Activated naive CD8-positive, alpha-beta T cell treated with anti-CD3 and anti-CD28 coated beads, Interleukin-2, amount 10 ng/mL, durations not matched to agents 7 days and 5 days (primary cell): ENCODE measurements at regions not wholly inside any gene's neighbourhood (a gene's known extent, or its start where the extent isn't known, plus 50 kb on each side); places are given as distances from the start of the nearest gene placed in this dataset.

Source experiments
- ATAC-seq: fragments of 150-1000 bp; cut with Tn5 transposase; one replicate; pipeline ENCODE4 v1.10.0; 2021; ENCODE audit warnings: low read depth, moderate library complexity
- POLR2A ChIA-PET: fragments of 350-600 bp; sonication (Branson Sonifier 250); formaldehyde crosslinking; loops from one replicate; lab custom pipeline; 2021; ENCODE audit warnings: antibody characterized with exemption; lab: Charles Lee
- DNase-seq: peaks from one replicate; pipeline ENCODE4 v3.0.0; 2021
- H3K27ac Mint-ChIP-seq: one replicate; pipeline ENCODE4 v1.8.0; 2022; ENCODE audit warnings: mild to moderate bottlenecking, mixed read lengths
- H3K27me3 Mint-ChIP-seq: one replicate; pipeline ENCODE4 v1.8.0; 2022; ENCODE audit warnings: mild to moderate bottlenecking, moderate library complexity, mixed read lengths
- H3K36me3 Mint-ChIP-seq: one replicate; pipeline ENCODE4 v1.8.0; 2021; ENCODE audit warnings: mild to moderate bottlenecking, mixed read lengths
- H3K4me1 Mint-ChIP-seq: one replicate; pipeline ENCODE4 v1.8.0; 2021; ENCODE audit warnings: mixed read lengths
- H3K4me3 Mint-ChIP-seq: one replicate; pipeline ENCODE4 v1.8.0; 2022; ENCODE audit warnings: mild to moderate bottlenecking, moderate library complexity, mixed read lengths
- H3K9me3 Mint-ChIP-seq: one replicate; pipeline ENCODE4 v1.8.0; 2021; ENCODE audit warnings: mixed read lengths

GRCh38 chr1:29399465-29399864, 163.1 kb downstream of the PTPRU start:
- DNase-seq: no peak
- H3K36me3 Mint-ChIP-seq: no peaks in the 10 kb centered on the region
- POLR2A ChIA-PET: no interaction called here
- no peak overlapping the region for H3K4me3 Mint-ChIP-seq
- H3K27me3 Mint-ChIP-seq: peaks cover 6% of the 10 kb centered on the region
- no peaks in the 10 kb centered on the region for H3K4me1 Mint-ChIP-seq
- H3K9me3 Mint-ChIP-seq: no peaks in the 10 kb centered on the region
- ATAC-seq: no peak
- H3K27ac Mint-ChIP-seq: no peak overlapping the region

- no peaks in the 10 kb centered on the region for H3K36me3 Mint-ChIP-seq
- POLR2A ChIA-PET: no interaction called here
- H3K27me3 Mint-ChIP-seq: peaks cover 6% of the 10 kb centered on the region
- H3K27ac Mint-ChIP-seq: no peak overlapping the region
- no peak for ATAC-seq
- H3K4me3 Mint-ChIP-seq: no peak overlapping the region
- H3K9me3 Mint-ChIP-seq: no peaks in the 10 kb centered on the region
- no peak for DNase-seq
- no peaks in the 10 kb centered on the region for H3K4me1 Mint-ChIP-seq
Measured at GRCh38 chr1:29398431-29398830, 162.1 kb downstream of the PTPRU start.

DNA sequence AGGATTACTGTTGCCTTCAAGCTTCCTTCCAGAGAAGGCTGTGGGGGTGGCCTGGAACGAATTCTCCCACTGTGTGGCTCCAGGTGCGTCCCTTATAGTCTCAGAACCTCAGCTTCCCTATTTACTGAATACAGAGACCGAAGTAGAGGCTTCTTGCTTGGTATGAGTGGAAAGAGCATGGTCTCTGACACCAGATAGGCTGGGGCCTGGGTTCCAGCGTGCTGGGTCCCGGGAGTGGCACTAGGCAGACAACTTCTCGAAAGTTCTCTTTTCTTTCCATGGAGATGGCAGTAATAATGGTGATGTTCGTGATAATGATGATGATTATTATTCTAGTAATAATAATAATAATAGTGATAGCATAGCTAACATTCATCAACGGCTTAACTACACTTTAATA, 161.7 kb downstream of the PTPRU start:
- H3K27me3 Mint-ChIP-seq: peaks cover 7% of the 10 kb centered on the region
- POLR2A ChIA-PET: no interaction called here
- no peak overlapping the region for H3K4me3 Mint-ChIP-seq
- no peaks in the 10 kb centered on the region for H3K9me3 Mint-ChIP-seq
- ATAC-seq: no peak
- H3K36me3 Mint-ChIP-seq: no peaks in the 10 kb centered on the region
- H3K4me1 Mint-ChIP-seq: no peaks in the 10 kb centered on the region
- no peak for DNase-seq
- no peak overlapping the region for H3K27ac Mint-ChIP-seq

DNA sequence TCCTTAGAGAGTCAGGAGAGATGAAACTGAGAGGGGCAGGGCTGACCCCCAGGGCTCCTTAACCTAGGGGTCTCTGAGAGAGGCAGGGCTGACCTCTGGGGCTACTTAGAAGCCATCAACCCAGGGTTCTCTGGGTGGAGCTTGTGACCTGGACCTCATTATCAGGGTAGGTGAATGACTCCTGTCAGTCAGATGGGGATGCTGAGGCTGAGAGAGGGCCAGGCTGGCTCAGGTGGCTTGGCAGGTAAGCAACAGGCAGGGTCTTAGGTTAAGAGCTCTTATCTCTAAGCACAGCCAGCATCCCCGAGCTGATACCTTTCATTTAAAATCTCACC, 160.9 kb downstream of the PTPRU start:
- peaks cover 3% of the 10 kb centered on the region for H3K27me3 Mint-ChIP-seq
- H3K36me3 Mint-ChIP-seq: no peaks in the 10 kb centered on the region
- H3K4me3 Mint-ChIP-seq: no peak overlapping the region
- DNase-seq (no peak), ATAC-seq (no peak)
- H3K9me3 Mint-ChIP-seq: no peaks in the 10 kb centered on the region
- POLR2A ChIA-PET: no interaction called here
- no peak overlapping the region for H3K27ac Mint-ChIP-seq
- no peaks in the 10 kb centered on the region for H3K4me1 Mint-ChIP-seq

DNA sequence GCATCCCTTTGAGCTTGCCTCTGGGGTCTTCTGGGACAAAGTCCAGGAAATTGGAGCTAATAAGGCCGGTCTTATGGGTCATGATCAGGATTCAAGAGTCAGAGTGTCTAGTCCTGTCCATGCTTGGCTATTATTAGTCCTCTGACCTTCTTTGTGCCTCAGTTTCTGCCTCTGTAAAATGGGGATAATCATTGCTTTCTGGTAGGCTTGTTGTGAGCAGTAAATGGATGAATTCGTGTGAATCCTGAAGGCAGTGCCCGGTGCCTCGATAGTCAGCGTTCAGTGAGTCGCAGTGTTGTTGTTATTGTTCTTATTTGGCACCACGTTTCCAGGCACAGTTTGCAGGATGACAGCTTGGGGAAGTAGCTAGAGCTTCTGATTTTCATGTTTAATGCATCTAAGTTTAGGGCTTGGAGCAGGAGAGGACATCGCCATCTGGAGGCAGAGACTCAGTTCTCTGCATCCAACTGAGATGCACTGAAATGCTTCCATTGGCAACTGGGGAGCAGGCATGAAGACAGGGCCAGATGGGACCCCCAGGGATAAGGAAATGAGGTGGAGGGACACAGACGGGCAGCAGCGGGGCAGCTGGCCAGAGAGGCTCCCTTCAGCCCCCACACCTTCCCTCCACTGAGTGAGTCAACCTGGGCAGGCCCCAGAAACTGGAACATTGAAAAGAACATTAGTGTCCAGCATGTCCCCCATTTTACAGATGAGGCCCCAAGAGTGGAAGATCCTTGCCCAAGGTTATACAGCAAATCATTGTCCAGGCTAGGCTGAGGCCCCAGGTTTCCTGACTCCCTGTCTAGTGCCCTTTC, 160.3 kb downstream of the PTPRU start:
- H3K27ac Mint-ChIP-seq: no peak overlapping the region
- no peak for ATAC-seq
- POLR2A ChIA-PET: no interaction called here
- H3K4me1 Mint-ChIP-seq: no peaks in the 10 kb centered on the region
- H3K9me3 Mint-ChIP-seq: no peaks in the 10 kb centered on the region
- H3K27me3 Mint-ChIP-seq: peaks cover 3% of the 10 kb centered on the region
- no peak for DNase-seq
- no peak overlapping the region for H3K4me3 Mint-ChIP-seq
- H3K36me3 Mint-ChIP-seq: no peaks in the 10 kb centered on the region

DNA sequence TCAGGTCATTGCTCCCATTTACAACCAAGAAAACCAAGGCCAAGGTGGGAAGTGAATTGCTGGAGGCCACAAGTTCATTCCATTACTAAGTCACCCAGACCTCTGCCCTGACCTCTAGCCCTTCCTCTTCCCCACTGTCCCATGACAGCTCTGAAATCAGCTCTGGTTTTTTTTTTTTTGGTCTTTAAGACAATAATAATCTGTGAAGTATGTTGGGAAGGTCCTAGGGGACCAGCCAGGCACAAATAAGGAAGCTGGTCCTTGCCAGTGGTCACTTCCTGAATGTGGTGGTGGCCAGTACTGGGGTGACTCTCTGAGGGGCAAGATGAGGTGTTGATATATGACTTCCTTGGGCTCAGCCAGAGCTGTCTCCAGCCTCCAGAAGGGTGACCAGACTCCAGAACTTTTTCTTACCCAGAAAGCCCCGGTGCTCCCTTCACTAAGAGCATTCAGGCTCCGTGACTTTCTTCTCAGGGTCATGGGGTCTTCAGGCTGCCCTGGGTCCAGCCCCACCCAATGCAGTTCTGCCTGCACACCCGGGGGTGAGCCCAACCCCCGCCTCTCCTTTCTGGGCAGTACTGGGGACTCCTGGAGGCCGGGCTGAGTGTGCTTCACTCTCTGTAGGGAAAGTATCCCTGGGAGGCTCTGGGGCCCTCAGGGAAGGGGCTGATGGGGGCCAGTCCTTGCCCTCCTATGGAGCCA, 159.6 kb downstream of the PTPRU start:
- H3K36me3 Mint-ChIP-seq: no peaks in the 10 kb centered on the region
- POLR2A ChIA-PET: no interaction called here
- peaks cover 3% of the 10 kb centered on the region for H3K27me3 Mint-ChIP-seq

GRCh38 chr1:29394521-29395225, 158.4 kb downstream of the PTPRU start:
- Mint-ChIP-seq H3K4me3 (no peak overlapping the region), H3K27me3 (peaks cover 3% of the 10 kb centered on the region), H3K36me3 (no peaks in the 10 kb centered on the region), H3K9me3 (no peaks in the 10 kb centered on the region), H3K4me1 (no peaks in the 10 kb centered on the region), H3K27ac (no peak overlapping the region)
- no peak for DNase-seq
- ATAC-seq: no peak
- POLR2A ChIA-PET: no interaction called here

More for the DNA sequence above, 159.6 kb downstream of the PTPRU start:
- no peak for ATAC-seq
- no peak for DNase-seq
- Mint-ChIP-seq H3K4me3 (no peak overlapping the region), H3K9me3 (no peaks in the 10 kb centered on the region), H3K27ac (no peak overlapping the region), H3K4me1 (no peaks in the 10 kb centered on the region)

GRCh38 chr1:29393451-29393826, 157.1 kb downstream of the PTPRU start:
- no peak overlapping the region for H3K27ac Mint-ChIP-seq
- ATAC-seq (no peak), DNase-seq (no peak)
- no peak overlapping the region for H3K4me3 Mint-ChIP-seq
- POLR2A ChIA-PET: no interaction called here
- H3K9me3 Mint-ChIP-seq: no peaks in the 10 kb centered on the region
- no peaks in the 10 kb centered on the region for H3K4me1 Mint-ChIP-seq
- H3K27me3 Mint-ChIP-seq: peaks cover 3% of the 10 kb centered on the region
- H3K36me3 Mint-ChIP-seq: no peaks in the 10 kb centered on the region

- DNase-seq: no peak
- Mint-ChIP-seq H3K27ac (no peak overlapping the region), H3K4me1 (no peaks in the 10 kb centered on the region), H3K4me3 (no peak overlapping the region), H3K9me3 (no peaks in the 10 kb centered on the region), H3K36me3 (no peaks in the 10 kb centered on the region), H3K27me3 (peaks cover 7% of the 10 kb centered on the region)
- no peak for ATAC-seq
- POLR2A ChIA-PET: no interaction called here
Measured at GRCh38 chr1:29392486-29393450, 156.4 kb downstream of the PTPRU start.

DNA sequence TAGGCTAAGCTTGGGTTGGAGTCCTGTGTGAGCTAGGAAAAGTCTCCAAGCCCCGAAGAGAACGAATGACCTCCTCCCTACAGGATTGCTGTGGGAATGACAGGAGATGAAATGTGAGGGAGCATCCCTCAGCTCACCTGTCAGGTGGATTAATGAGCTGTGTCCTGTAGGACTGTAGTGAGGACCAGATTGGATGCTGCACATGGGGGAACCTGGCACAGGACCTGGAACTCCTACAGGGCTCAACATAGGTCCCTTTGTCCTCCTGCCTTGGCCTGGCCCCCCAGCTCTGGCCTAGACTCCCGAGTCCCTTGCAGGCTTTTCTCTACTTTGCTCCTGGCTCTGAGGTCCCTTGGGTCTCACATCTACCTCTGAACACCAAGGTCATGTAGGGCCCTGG, 155.7 kb downstream of the PTPRU start:
- DNase-seq: no peak
- ATAC-seq: no peak
- peaks cover 7% of the 10 kb centered on the region for H3K27me3 Mint-ChIP-seq

GRCh38 chr1:29391362-29391880, 155.1 kb downstream of the PTPRU start:
- H3K9me3 Mint-ChIP-seq: no peaks in the 10 kb centered on the region
- no peak for DNase-seq
- H3K27me3 Mint-ChIP-seq: peaks cover 7% of the 10 kb centered on the region
- H3K36me3 Mint-ChIP-seq: no peaks in the 10 kb centered on the region
- no peak for ATAC-seq
- H3K27ac Mint-ChIP-seq: no peak overlapping the region
- POLR2A ChIA-PET: no interaction called here
- no peaks in the 10 kb centered on the region for H3K4me1 Mint-ChIP-seq
- H3K4me3 Mint-ChIP-seq: no peak overlapping the region

More for the DNA sequence above, 155.7 kb downstream of the PTPRU start:
- Mint-ChIP-seq H3K36me3 (no peaks in the 10 kb centered on the region), H3K4me3 (no peak overlapping the region), H3K4me1 (no peaks in the 10 kb centered on the region), H3K27ac (no peak overlapping the region), H3K9me3 (no peaks in the 10 kb centered on the region)
- POLR2A ChIA-PET: no interaction called here

- Mint-ChIP-seq H3K27ac (no peak overlapping the region), H3K9me3 (no peaks in the 10 kb centered on the region), H3K27me3 (peaks cover 7% of the 10 kb centered on the region), H3K36me3 (no peaks in the 10 kb centered on the region), H3K4me3 (no peak overlapping the region), H3K4me1 (no peaks in the 10 kb centered on the region)
- ATAC-seq: no peak
- POLR2A ChIA-PET: no interaction called here
- no peak for DNase-seq
Measured at GRCh38 chr1:29390491-29391361, 154.4 kb downstream of the PTPRU start.
